ENCODE measurements at regions not wholly inside any gene's neighbourhood (a gene's known extent, or its start where the extent isn't known, plus 50 kb on each side); places are given as distances from the start of the nearest gene placed in this dataset.

- H3K4me1 ChIP-seq (ENCODE audit: control insufficient read depth, insufficient read depth, low read length) = no peaks in the 10 kb centered on the region
- no peak overlapping the region for H3K27ac ChIP-seq (ENCODE audit: low read depth, low read length)
- peak in 2 of 6 donors; percentile 22 to 56 for DNase-seq (ENCODE audit: low read depth in 4 of 6, low spot score in 6 of 6)
- no peaks in the 10 kb centered on the region for H3K9me3 ChIP-seq (ENCODE audit: control insufficient read depth, insufficient read depth, low read length)
- no peak overlapping the region for H3K4me3 ChIP-seq (ENCODE audit: low read depth, low read length)
- no peaks in the 10 kb centered on the region for H3K27me3 ChIP-seq (ENCODE audit: control insufficient read depth, insufficient read depth, low read length)
- H3K36me3 ChIP-seq (ENCODE audit: control insufficient read depth, insufficient read depth, low read length) = no peaks in the 10 kb centered on the region
These were observed 313.6 kb downstream of the TBC1D32 start for GRCh38 chr6:121020656-121021055.

- no peak overlapping the region for H3K27ac ChIP-seq (ENCODE audit: low read depth, low read length)
- H3K36me3 ChIP-seq (ENCODE audit: control insufficient read depth, insufficient read depth, low read length) = no peaks in the 10 kb centered on the region
- no peak overlapping the region for H3K4me3 ChIP-seq (ENCODE audit: low read depth, low read length)
- no peaks in the 10 kb centered on the region for H3K9me3 ChIP-seq (ENCODE audit: control insufficient read depth, insufficient read depth, low read length)
- H3K27me3 ChIP-seq (ENCODE audit: control insufficient read depth, insufficient read depth, low read length) = no peaks in the 10 kb centered on the region
- no peaks in the 10 kb centered on the region for H3K4me1 ChIP-seq (ENCODE audit: control insufficient read depth, insufficient read depth, low read length)
- DNase-seq (ENCODE audit: low read depth in 4 of 6, low spot score in 6 of 6) = no peak
These were observed 325.7 kb downstream of the TBC1D32 start for GRCh38 chr6:121008553-121008952.

- Histone ChIP-seq H3K27ac (ENCODE audit: low read depth, low read length) (no peak overlapping the region), H3K27me3 (ENCODE audit: control insufficient read depth, insufficient read depth, low read length) (no peaks in the 10 kb centered on the region), H3K4me3 (ENCODE audit: low read depth, low read length) (no peak overlapping the region), H3K9me3 (ENCODE audit: control insufficient read depth, insufficient read depth, low read length) (peaks cover 2% of the 10 kb centered on the region), H3K4me1 (ENCODE audit: control insufficient read depth, insufficient read depth, low read length) (no peaks in the 10 kb centered on the region), H3K36me3 (ENCODE audit: control insufficient read depth, insufficient read depth, low read length) (no peaks in the 10 kb centered on the region)
- no CpG with 5 or more reads among the region's 2 CpGs for WGBS (ENCODE audit: insufficient coverage)
- DNase-seq (ENCODE audit: low read depth in 4 of 6, low spot score in 6 of 6) = no peak
These were observed 328.3 kb downstream of the TBC1D32 start for GRCh38 chr6:121006024-121006423.

- Histone ChIP-seq H3K27ac (ENCODE audit: low read depth, low read length) (no peak overlapping the region), H3K9me3 (ENCODE audit: control insufficient read depth, insufficient read depth, low read length) (peaks cover 2% of the 10 kb centered on the region), H3K4me1 (ENCODE audit: control insufficient read depth, insufficient read depth, low read length) (no peaks in the 10 kb centered on the region), H3K36me3 (ENCODE audit: control insufficient read depth, insufficient read depth, low read length) (no peaks in the 10 kb centered on the region), H3K4me3 (ENCODE audit: low read depth, low read length) (no peak overlapping the region), H3K27me3 (ENCODE audit: control insufficient read depth, insufficient read depth, low read length) (no peaks in the 10 kb centered on the region)
- DNase-seq (ENCODE audit: low read depth in 4 of 6, low spot score in 6 of 6) = no peak
- no CpG with 5 or more reads among the region's 5 CpGs for WGBS (ENCODE audit: insufficient coverage)
These were observed 333.9 kb downstream of the TBC1D32 start for GRCh38 chr6:121000381-121000780.

GRCh38 chr6:120996340-120996739 lies 337.9 kb downstream of the TBC1D32 start:
- Histone ChIP-seq H3K9me3 (ENCODE audit: control insufficient read depth, insufficient read depth, low read length) (no peaks in the 10 kb centered on the region), H3K27me3 (ENCODE audit: control insufficient read depth, insufficient read depth, low read length) (no peaks in the 10 kb centered on the region), H3K4me3 (ENCODE audit: low read depth, low read length) (no peak overlapping the region), H3K36me3 (ENCODE audit: control insufficient read depth, insufficient read depth, low read length) (no peaks in the 10 kb centered on the region), H3K4me1 (ENCODE audit: control insufficient read depth, insufficient read depth, low read length) (no peaks in the 10 kb centered on the region), H3K27ac (ENCODE audit: low read depth, low read length) (no peak overlapping the region)
- WGBS (ENCODE audit: insufficient coverage) = 92% methylated on average over 1 of the region's 5 CpGs
- no peak for DNase-seq (ENCODE audit: low read depth in 4 of 6, low spot score in 6 of 6)

GRCh38 chr6:120994573-120994967 lies 339.7 kb downstream of the TBC1D32 start:
- 88% methylated on average over 3 of the region's 4 CpGs for WGBS (ENCODE audit: insufficient coverage)

GRCh38 chr6:120993929-120994572 lies 340.2 kb downstream of the TBC1D32 start:
- Histone ChIP-seq H3K9me3 (ENCODE audit: control insufficient read depth, insufficient read depth, low read length) (no peaks in the 10 kb centered on the region), H3K4me3 (ENCODE audit: low read depth, low read length) (no peak overlapping the region), H3K4me1 (ENCODE audit: control insufficient read depth, insufficient read depth, low read length) (no peaks in the 10 kb centered on the region), H3K27me3 (ENCODE audit: control insufficient read depth, insufficient read depth, low read length) (no peaks in the 10 kb centered on the region), H3K36me3 (ENCODE audit: control insufficient read depth, insufficient read depth, low read length) (no peaks in the 10 kb centered on the region), H3K27ac (ENCODE audit: low read depth, low read length) (no peak overlapping the region)
- WGBS (ENCODE audit: insufficient coverage) = no CpG with 5 or more reads among the region's 2 CpGs
- no peak for DNase-seq (ENCODE audit: low read depth in 4 of 6, low spot score in 6 of 6)

More at GRCh38 chr6:120994573-120994967, 339.7 kb downstream of the TBC1D32 start:
- no peaks in the 10 kb centered on the region for H3K4me1 ChIP-seq (ENCODE audit: control insufficient read depth, insufficient read depth, low read length)
- H3K27ac ChIP-seq (ENCODE audit: low read depth, low read length) = no peak overlapping the region
- DNase-seq (ENCODE audit: low read depth in 4 of 6, low spot score in 6 of 6) = no peak
- no peaks in the 10 kb centered on the region for H3K36me3 ChIP-seq (ENCODE audit: control insufficient read depth, insufficient read depth, low read length)
- H3K27me3 ChIP-seq (ENCODE audit: control insufficient read depth, insufficient read depth, low read length) = no peaks in the 10 kb centered on the region
- H3K4me3 ChIP-seq (ENCODE audit: low read depth, low read length) = no peak overlapping the region
- no peaks in the 10 kb centered on the region for H3K9me3 ChIP-seq (ENCODE audit: control insufficient read depth, insufficient read depth, low read length)

- H3K4me1 ChIP-seq (ENCODE audit: control insufficient read depth, insufficient read depth, low read length) = no peaks in the 10 kb centered on the region
These were observed 342.0 kb downstream of the TBC1D32 start for GRCh38 chr6:120992257-120992656.

GRCh38 chr6:120990866-120991265 lies 343.4 kb downstream of the TBC1D32 start:
- Histone ChIP-seq H3K4me3 (ENCODE audit: low read depth, low read length) (no peak overlapping the region), H3K27me3 (ENCODE audit: control insufficient read depth, insufficient read depth, low read length) (no peaks in the 10 kb centered on the region), H3K4me1 (ENCODE audit: control insufficient read depth, insufficient read depth, low read length) (no peaks in the 10 kb centered on the region), H3K9me3 (ENCODE audit: control insufficient read depth, insufficient read depth, low read length) (no peaks in the 10 kb centered on the region), H3K36me3 (ENCODE audit: control insufficient read depth, insufficient read depth, low read length) (no peaks in the 10 kb centered on the region), H3K27ac (ENCODE audit: low read depth, low read length) (no peak overlapping the region)
- no CpG with 5 or more reads among the region's 5 CpGs for WGBS (ENCODE audit: insufficient coverage)
- DNase-seq (ENCODE audit: low read depth in 4 of 6, low spot score in 6 of 6) = no peak

More at GRCh38 chr6:120992257-120992656, 342.0 kb downstream of the TBC1D32 start:
- H3K36me3 ChIP-seq (ENCODE audit: control insufficient read depth, insufficient read depth, low read length) = no peaks in the 10 kb centered on the region
- no peaks in the 10 kb centered on the region for H3K9me3 ChIP-seq (ENCODE audit: control insufficient read depth, insufficient read depth, low read length)
- H3K27me3 ChIP-seq (ENCODE audit: control insufficient read depth, insufficient read depth, low read length) = no peaks in the 10 kb centered on the region
- no peak for DNase-seq (ENCODE audit: low read depth in 4 of 6, low spot score in 6 of 6)
- H3K4me3 ChIP-seq (ENCODE audit: low read depth, low read length) = no peak overlapping the region
- H3K27ac ChIP-seq (ENCODE audit: low read depth, low read length) = no peak overlapping the region

- no peak overlapping the region for H3K27ac ChIP-seq (ENCODE audit: low read depth, low read length)
- no peak overlapping the region for H3K4me3 ChIP-seq (ENCODE audit: low read depth, low read length)
- H3K9me3 ChIP-seq (ENCODE audit: control insufficient read depth, insufficient read depth, low read length) = no peaks in the 10 kb centered on the region
- H3K36me3 ChIP-seq (ENCODE audit: control insufficient read depth, insufficient read depth, low read length) = no peaks in the 10 kb centered on the region
- DNase-seq (ENCODE audit: low read depth in 4 of 6, low spot score in 6 of 6) = no peak
- H3K4me1 ChIP-seq (ENCODE audit: control insufficient read depth, insufficient read depth, low read length) = no peaks in the 10 kb centered on the region
- H3K27me3 ChIP-seq (ENCODE audit: control insufficient read depth, insufficient read depth, low read length) = no peaks in the 10 kb centered on the region
These were observed 352.4 kb downstream of the TBC1D32 start for GRCh38 chr6:120981835-120982234.
